Retinal pigment epithelial cell (primary cell): ENCODE measurements at regions not wholly inside any gene's neighbourhood (a gene's known extent, or its start where the extent isn't known, plus 50 kb on each side); places are given as distances from the start of the nearest gene placed in this dataset.

Experiments used
- DNase-seq: peaks from one replicate; pipeline ENCODE4 v3.0.0-alpha.2; 2010; ENCODE audit warnings: low read depth
- H3K4me3 ChIP-seq: 2 replicates; pipeline ENCODE4 v1.5.1; 2011; ENCODE audit warnings: mild to moderate bottlenecking, low read length, control low read depth, moderate library complexity
- TF ChIP-seq, protein P1 (sequence below): conservative IDR thresholded peaks from 2 replicates; pipeline ENCODE4 v1.5.1; 2011; ENCODE audit warnings: low read depth, low read length, control low read depth, inconsistent platforms

DNA sequence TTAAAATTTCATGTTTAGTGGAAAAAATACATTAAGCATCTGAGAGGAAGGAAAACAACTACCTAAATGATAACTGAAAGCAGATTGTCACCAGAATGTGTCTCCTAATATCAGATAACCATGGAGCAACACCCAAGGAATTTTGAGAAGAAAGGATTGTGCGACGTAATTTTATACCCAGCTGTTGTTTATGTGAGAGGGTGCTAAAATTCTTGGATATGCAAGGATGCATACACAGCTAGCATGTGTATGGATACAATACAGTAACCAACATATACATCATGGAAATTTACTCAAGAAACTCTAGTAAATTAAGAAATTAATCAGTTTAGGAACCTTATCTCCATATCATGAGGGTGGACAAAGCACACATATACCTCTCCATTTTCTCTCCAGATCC lies 290.9 kb downstream of the HS3ST3A1 start:
- DNase-seq, result no peak
- H3K4me3 ChIP-seq, result no peak overlapping the region
- TF ChIP-seq, protein P1, sequence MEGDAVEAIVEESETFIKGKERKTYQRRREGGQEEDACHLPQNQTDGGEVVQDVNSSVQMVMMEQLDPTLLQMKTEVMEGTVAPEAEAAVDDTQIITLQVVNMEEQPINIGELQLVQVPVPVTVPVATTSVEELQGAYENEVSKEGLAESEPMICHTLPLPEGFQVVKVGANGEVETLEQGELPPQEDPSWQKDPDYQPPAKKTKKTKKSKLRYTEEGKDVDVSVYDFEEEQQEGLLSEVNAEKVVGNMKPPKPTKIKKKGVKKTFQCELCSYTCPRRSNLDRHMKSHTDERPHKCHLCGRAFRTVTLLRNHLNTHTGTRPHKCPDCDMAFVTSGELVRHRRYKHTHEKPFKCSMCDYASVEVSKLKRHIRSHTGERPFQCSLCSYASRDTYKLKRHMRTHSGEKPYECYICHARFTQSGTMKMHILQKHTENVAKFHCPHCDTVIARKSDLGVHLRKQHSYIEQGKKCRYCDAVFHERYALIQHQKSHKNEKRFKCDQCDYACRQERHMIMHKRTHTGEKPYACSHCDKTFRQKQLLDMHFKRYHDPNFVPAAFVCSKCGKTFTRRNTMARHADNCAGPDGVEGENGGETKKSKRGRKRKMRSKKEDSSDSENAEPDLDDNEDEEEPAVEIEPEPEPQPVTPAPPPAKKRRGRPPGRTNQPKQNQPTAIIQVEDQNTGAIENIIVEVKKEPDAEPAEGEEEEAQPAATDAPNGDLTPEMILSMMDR, result no peak

GRCh38 chr17:13306310-13306962 lies 288.6 kb upstream of the ELAC2 start:
- H3K4me3 ChIP-seq, result no peak overlapping the region
- TF ChIP-seq, protein P1, result peak; percentile 77
- DNase-seq, result no peak

DNA sequence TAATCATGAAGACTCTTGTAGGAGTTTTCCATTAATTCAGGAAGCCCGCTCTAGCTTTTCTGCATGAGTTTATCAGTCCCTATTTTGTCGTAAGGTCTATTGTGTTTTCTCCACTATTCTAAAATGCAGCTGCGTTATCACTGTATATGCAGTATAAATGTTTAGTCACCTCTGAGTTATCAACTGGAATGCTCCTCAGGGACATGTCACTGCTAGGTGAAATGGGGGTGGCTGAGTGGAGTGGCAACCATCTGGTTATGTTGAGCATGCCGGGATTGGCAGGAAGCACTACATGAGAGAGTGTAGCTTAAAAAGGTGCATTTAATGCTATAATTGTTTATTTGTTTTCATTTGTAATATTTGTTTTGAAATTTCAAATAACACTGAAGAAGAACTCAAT lies 285.2 kb upstream of the ELAC2 start:
- TF ChIP-seq, protein P1, result no peak
- no peak for DNase-seq
- H3K4me3 ChIP-seq, result no peak overlapping the region

GRCh38 chr17:13302419-13302818 lies 284.6 kb upstream of the ELAC2 start:
- no peak overlapping the region for H3K4me3 ChIP-seq
- DNase-seq, result no peak
- TF ChIP-seq, protein P1, result no peak

DNA sequence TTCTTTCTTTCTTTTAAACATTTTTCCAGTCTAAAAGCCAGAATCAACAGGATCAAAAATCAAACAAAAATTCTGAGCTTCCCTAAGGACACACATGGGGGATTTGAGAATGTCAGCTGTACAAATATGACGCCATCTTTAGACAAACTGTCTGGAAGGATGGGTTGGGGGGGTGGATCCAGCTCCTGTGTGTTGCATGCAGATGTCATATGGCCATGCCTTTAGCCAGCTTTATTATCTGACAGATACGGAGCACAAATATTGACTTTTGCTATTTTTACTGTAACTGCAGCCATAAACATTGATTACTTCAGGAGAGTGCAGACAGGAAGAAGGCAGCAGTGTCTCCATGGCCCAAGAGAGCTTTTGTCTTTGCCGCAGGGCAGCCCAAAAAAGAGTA lies 279.4 kb upstream of the ELAC2 start:
- TF ChIP-seq, protein P1, result no peak
- no peak overlapping the region for H3K4me3 ChIP-seq
- no peak for DNase-seq

- H3K4me3 ChIP-seq, result no peak overlapping the region
- TF ChIP-seq, protein P1, result no peak
- no peak for DNase-seq
Observed at GRCh38 chr17:13293421-13293820, 275.6 kb upstream of the ELAC2 start.

DNA sequence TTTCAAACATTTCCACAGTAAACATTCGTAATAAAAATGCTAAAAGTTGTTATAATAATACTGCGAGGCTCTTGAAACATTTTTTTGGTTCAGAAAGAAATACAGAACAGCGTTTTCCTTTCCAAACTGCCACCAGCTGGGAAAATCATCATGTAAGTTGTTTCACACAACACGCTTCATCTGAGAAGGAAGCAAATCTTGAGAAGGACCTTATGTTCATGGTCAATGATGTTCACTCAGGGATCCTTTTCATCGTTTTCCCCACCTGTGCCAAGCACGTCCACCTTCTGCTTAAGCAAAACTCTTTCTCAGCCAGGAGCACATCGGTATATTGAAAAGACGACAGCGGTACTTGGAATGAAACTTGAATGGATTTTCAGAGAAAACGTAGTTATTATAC lies 274.5 kb upstream of the ELAC2 start:
- TF ChIP-seq, protein P1, result no peak
- H3K4me3 ChIP-seq, result no peak overlapping the region
- DNase-seq, result no peak
